NCI-H1105 treated with DMSO at 0.1 percent for 48 hours (cell line): ENCODE measurements at regions not wholly inside any gene's neighbourhood (a gene's known extent, or its start where the extent isn't known, plus 50 kb on each side); places are given as distances from the start of the nearest gene placed in this dataset.
"Not testable (repeated sequence)": the region's sequence is repeated elsewhere in the genome, so short reads cannot be mapped to it uniquely, and the experiment has no call there.

Source experiments
- DNase-seq: peaks from one replicate; lab custom pipeline; 2025; lab: John Stamatoyannopoulos, UW

GRCh38 chr3:104385421-104385820, 981.3 kb upstream of the ALCAM start:
- no peak for DNase-seq

- DNase-seq, result peak; percentile 89
Observed at GRCh38 chr3:104388619-104389018, 978.1 kb upstream of the ALCAM start.

- DNase-seq, result no peak
Observed at GRCh38 chr3:104392327-104392726, 974.4 kb upstream of the ALCAM start.

GRCh38 chr3:104396974-104397669, 969.6 kb upstream of the ALCAM start:
- no peak for DNase-seq

GRCh38 chr3:104397713-104398112, 969.0 kb upstream of the ALCAM start:
- no peak for DNase-seq

- DNase-seq, result no peak
Observed at GRCh38 chr3:104402902-104403301, 963.8 kb upstream of the ALCAM start.

- no peak for DNase-seq
Observed at GRCh38 chr3:104411757-104412156, 955.0 kb upstream of the ALCAM start.

- DNase-seq, result no peak
Observed at GRCh38 chr3:104412608-104413580, 953.8 kb upstream of the ALCAM start.

GRCh38 chr3:104428337-104428925, 938.3 kb upstream of the ALCAM start:
- DNase-seq, result no peak

- no peak for DNase-seq
Observed at GRCh38 chr3:104429727-104430126, 937.0 kb upstream of the ALCAM start.

- DNase-seq, result no peak
Observed at GRCh38 chr3:104436506-104436905, 930.2 kb upstream of the ALCAM start.

GRCh38 chr3:104437131-104437750, 929.5 kb upstream of the ALCAM start:
- DNase-seq, result no peak

- no peak for DNase-seq
Observed at GRCh38 chr3:104437891-104438290, 928.8 kb upstream of the ALCAM start.

- no peak for DNase-seq
Observed at GRCh38 chr3:104438706-104439105, 928.0 kb upstream of the ALCAM start.

- not testable (repeated sequence) for DNase-seq
Observed at GRCh38 chr3:104445252-104445919, 921.3 kb upstream of the ALCAM start.

- DNase-seq, result no peak
Observed at GRCh38 chr3:104447681-104448080, 919.0 kb upstream of the ALCAM start.

- DNase-seq, result no peak
Observed at GRCh38 chr3:104452697-104453096, 914.0 kb upstream of the ALCAM start.

- no peak for DNase-seq
Observed at GRCh38 chr3:104458657-104459056, 908.1 kb upstream of the ALCAM start.

- peak; percentile 43 for DNase-seq
Observed at GRCh38 chr3:104460477-104461406, 906.0 kb upstream of the ALCAM start.

GRCh38 chr3:104461431-104461830, 905.3 kb upstream of the ALCAM start:
- DNase-seq, result no peak

GRCh38 chr3:104472221-104472620, 894.5 kb upstream of the ALCAM start:
- no peak for DNase-seq
